ENCODE measurements at regions not wholly inside any gene's neighbourhood (a gene's known extent, or its start where the extent isn't known, plus 50 kb on each side); places are given as distances from the start of the nearest gene placed in this dataset.

DNA sequence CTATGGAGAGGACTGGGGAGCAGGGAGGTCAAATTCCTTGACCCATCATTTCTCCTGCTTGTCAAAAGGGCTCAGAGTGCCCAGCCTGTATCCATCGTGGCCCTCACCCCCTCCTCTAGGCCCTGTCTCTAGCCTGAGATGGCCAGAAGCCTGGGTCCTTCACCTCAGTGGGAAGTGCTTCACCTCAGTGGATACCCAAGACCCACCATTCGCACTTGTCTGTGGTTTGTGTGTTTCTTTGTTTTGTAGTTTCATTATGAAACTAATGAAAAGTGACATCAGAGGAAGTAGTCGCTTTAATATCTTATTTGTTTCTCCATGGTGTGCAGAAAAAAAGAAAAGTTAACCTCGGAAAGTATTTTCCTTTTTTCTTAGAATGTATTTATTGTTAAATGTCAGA, 194.0 kb upstream of the CADM1 start:
- no peaks in the 10 kb centered on the region for H3K4me1 ChIP-seq (ENCODE audit: insufficient read depth, low read length, severe bottlenecking)
- H3F3A ChIP-seq (ENCODE audit: insufficient read depth, low read length): no peaks in the 10 kb centered on the region
- H3K9me3 ChIP-seq (ENCODE audit: low read length): no peaks in the 10 kb centered on the region
- no peak overlapping the region for H3K4me3 ChIP-seq (ENCODE audit: low read depth, low read length, poor library complexity, severe bottlenecking)
- no peak overlapping the region for H3K27ac ChIP-seq (ENCODE audit: low read depth, low read length, poor library complexity, severe bottlenecking)
- H3K27me3 ChIP-seq (ENCODE audit: insufficient read depth, low read length): no peaks in the 10 kb centered on the region
- no peaks in the 10 kb centered on the region for H4K20me1 ChIP-seq (ENCODE audit: insufficient read depth, low read length)
- H3K4me2 ChIP-seq (ENCODE audit: low read length): no peak overlapping the region
- H2AFZ ChIP-seq (ENCODE audit: low read length): no peak overlapping the region
- H3K9me2 ChIP-seq (ENCODE audit: low read depth, low read length): no peaks in the 10 kb centered on the region
- no peaks in the 10 kb centered on the region for H3K36me3 ChIP-seq (ENCODE audit: insufficient read depth, low read length)
- TF ChIP-seq, protein P1, sequence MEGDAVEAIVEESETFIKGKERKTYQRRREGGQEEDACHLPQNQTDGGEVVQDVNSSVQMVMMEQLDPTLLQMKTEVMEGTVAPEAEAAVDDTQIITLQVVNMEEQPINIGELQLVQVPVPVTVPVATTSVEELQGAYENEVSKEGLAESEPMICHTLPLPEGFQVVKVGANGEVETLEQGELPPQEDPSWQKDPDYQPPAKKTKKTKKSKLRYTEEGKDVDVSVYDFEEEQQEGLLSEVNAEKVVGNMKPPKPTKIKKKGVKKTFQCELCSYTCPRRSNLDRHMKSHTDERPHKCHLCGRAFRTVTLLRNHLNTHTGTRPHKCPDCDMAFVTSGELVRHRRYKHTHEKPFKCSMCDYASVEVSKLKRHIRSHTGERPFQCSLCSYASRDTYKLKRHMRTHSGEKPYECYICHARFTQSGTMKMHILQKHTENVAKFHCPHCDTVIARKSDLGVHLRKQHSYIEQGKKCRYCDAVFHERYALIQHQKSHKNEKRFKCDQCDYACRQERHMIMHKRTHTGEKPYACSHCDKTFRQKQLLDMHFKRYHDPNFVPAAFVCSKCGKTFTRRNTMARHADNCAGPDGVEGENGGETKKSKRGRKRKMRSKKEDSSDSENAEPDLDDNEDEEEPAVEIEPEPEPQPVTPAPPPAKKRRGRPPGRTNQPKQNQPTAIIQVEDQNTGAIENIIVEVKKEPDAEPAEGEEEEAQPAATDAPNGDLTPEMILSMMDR (IDR thresholded peaks at IDR 0.05; ENCODE audit: low read length): no peak
- TF ChIP-seq EZH2 (IDR thresholded peaks at IDR 0.05; ENCODE audit: borderline replicate concordance, low read length): no peak
- H3K9ac ChIP-seq (ENCODE audit: low read length): no peak overlapping the region
- no peaks in the 10 kb centered on the region for H3K79me2 ChIP-seq (ENCODE audit: insufficient read depth, low read length)

DNA sequence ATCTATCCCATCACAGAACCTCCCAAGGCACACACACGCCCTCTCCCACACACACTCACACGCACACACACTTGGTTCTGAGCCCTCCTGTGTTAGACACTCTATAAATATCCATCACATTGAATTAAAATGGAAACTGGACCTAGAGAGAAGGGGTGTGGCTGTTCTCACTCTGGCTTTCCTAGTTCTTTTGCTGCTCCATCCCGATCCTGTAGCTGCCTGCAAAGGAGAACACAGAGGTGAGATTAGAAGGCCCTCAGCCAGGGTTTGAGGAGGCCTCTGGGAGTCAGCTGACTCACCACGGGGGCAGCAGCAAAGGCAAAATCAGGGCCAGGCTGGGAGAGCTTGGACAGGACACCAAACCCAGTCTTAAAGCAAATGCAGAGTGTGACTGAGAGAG, 192.3 kb upstream of the CADM1 start:
- H3K27me3 ChIP-seq (ENCODE audit: insufficient read depth, low read length): no peaks in the 10 kb centered on the region
- no peaks in the 10 kb centered on the region for H3K9me3 ChIP-seq (ENCODE audit: low read length)
- H3K27ac ChIP-seq (ENCODE audit: low read depth, low read length, poor library complexity, severe bottlenecking): no peak overlapping the region
- no peaks in the 10 kb centered on the region for H3F3A ChIP-seq (ENCODE audit: insufficient read depth, low read length)
- H3K36me3 ChIP-seq (ENCODE audit: insufficient read depth, low read length): no peaks in the 10 kb centered on the region
- H3K9me2 ChIP-seq (ENCODE audit: low read depth, low read length): no peaks in the 10 kb centered on the region
- no peak overlapping the region for H3K4me2 ChIP-seq (ENCODE audit: low read length)
- no peaks in the 10 kb centered on the region for H3K4me1 ChIP-seq (ENCODE audit: insufficient read depth, low read length, severe bottlenecking)
- no peaks in the 10 kb centered on the region for H3K79me2 ChIP-seq (ENCODE audit: insufficient read depth, low read length)
- TF ChIP-seq, protein P1 (IDR thresholded peaks at IDR 0.05; ENCODE audit: low read length): no peak
- TF ChIP-seq EZH2 (IDR thresholded peaks at IDR 0.05; ENCODE audit: borderline replicate concordance, low read length): no peak
- H2AFZ ChIP-seq (ENCODE audit: low read length): no peak overlapping the region
- no peak overlapping the region for H3K9ac ChIP-seq (ENCODE audit: low read length)
- H4K20me1 ChIP-seq (ENCODE audit: insufficient read depth, low read length): no peaks in the 10 kb centered on the region
- no peak overlapping the region for H3K4me3 ChIP-seq (ENCODE audit: low read depth, low read length, poor library complexity, severe bottlenecking)

DNA sequence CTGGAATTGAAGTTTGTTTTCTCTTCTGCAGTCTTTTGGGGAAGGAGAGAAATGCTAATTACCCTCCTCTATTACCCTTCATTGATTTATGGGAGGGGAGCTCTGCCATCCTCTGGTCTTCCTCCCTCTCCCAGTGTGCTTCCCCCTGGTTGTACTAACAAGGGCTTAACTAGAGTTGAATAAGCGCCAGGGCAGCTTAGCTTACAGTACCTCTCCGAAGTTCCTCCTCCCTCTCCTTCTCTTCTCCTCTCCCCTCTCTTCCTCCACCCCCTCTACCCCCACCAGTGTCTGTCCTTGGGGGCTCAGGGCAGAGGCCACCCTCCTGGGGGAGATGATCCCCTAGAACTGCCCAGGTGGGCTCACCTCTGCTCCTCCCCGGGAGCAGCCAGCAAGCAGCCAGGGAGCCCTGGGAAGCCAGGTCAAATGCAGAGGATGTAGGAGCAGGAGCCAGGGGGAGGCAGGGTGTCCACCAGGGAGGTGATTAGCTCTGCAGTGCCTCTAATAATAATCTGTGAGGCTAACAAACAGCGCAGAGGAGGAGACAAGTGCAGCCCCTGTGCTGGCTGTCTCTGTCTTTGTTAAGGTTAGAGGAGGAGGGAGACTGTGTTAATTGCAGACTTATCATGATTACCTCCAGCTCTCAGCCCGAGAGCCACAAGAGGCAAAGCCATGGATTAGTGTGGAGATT, 191.6 kb upstream of the CADM1 start:
- Histone ChIP-seq H3K9ac (ENCODE audit: low read length) (no peak overlapping the region), H3K9me2 (ENCODE audit: low read depth, low read length) (no peaks in the 10 kb centered on the region), H2AFZ (ENCODE audit: low read length) (no peak overlapping the region), H3K4me2 (ENCODE audit: low read length) (no peak overlapping the region), H3F3A (ENCODE audit: insufficient read depth, low read length) (no peaks in the 10 kb centered on the region), H3K4me3 (ENCODE audit: low read depth, low read length, poor library complexity, severe bottlenecking) (no peak overlapping the region), H3K27me3 (ENCODE audit: insufficient read depth, low read length) (no peaks in the 10 kb centered on the region), H3K27ac (ENCODE audit: low read depth, low read length, poor library complexity, severe bottlenecking) (no peak overlapping the region), H3K4me1 (ENCODE audit: insufficient read depth, low read length, severe bottlenecking) (no peaks in the 10 kb centered on the region), H4K20me1 (ENCODE audit: insufficient read depth, low read length) (no peaks in the 10 kb centered on the region), H3K9me3 (ENCODE audit: low read length) (no peaks in the 10 kb centered on the region), H3K79me2 (ENCODE audit: insufficient read depth, low read length) (no peaks in the 10 kb centered on the region), H3K36me3 (ENCODE audit: insufficient read depth, low read length) (no peaks in the 10 kb centered on the region)
- TF ChIP-seq, protein P1 (IDR thresholded peaks at IDR 0.05; ENCODE audit: low read length): no peak
- no peak for TF ChIP-seq EZH2 (IDR thresholded peaks at IDR 0.05; ENCODE audit: borderline replicate concordance, low read length)

Measured in OCI-LY1 (cell line).